PC-3 (cell line): ENCODE measurements at regions not wholly inside any gene's neighbourhood (a gene's known extent, or its start where the extent isn't known, plus 50 kb on each side); places are given as distances from the start of the nearest gene placed in this dataset.

ENCODE experiments used
- ATAC-seq: fragments of 200-7000 bp; cut with Tn5 transposase; 2 replicates; pipeline ENCODE4 v1.9.1; 2020; ENCODE audit warnings: mild to moderate bottlenecking, moderate library complexity
- BruUV-seq: library from RNA; stranded (reverse); fragments of 400-500 nt; replicated peaks from 2 replicates; lab custom pipeline; 2021; lab: Mats Ljungman, UMichigan
- CTCF ChIA-PET: fragments of 300-600 bp; sonication (Branson Sonifier 250); formaldehyde crosslinking; loops from one replicate; lab custom pipeline; 2022; ENCODE audit warnings: antibody characterized with exemption; lab: Charles Lee
- POLR2A ChIA-PET: fragments of 300-600 bp; sonication (Branson Sonifier 250); formaldehyde crosslinking; loops from one replicate; lab custom pipeline; 2022; ENCODE audit warnings: antibody characterized with exemption; ENCODE audit not compliant: unreplicated experiment; lab: Charles Lee
- DNase-seq: peaks from one replicate; pipeline ENCODE4 v3.0.0-alpha.2; 2015
- H2AFZ ChIP-seq: fragments of 300-600 bp; sonication (generic); 2 replicates; pipeline ENCODE4 v1.6.0; 2016; ENCODE audit warnings: antibody characterized with exemption, low read length
- H3F3A ChIP-seq: fragments of 300-600 bp; sonication (generic); one replicate; pipeline ENCODE4 v1.6.0; 2017; ENCODE audit warnings: antibody characterized with exemption, low read length, control low read depth, mild to moderate bottlenecking; ENCODE audit not compliant: unreplicated experiment
- H3K27ac ChIP-seq: fragments of 300-600 bp; sonication (generic); 2 replicates; pipeline ENCODE4 v1.5.1; 2016; ENCODE audit warnings: mild to moderate bottlenecking, low read length
- H3K27me3 ChIP-seq: fragments of 300-600 bp; sonication (generic); 2 replicates; pipeline ENCODE4 v1.6.1; 2016; ENCODE audit warnings: low read length, mixed read lengths
- H3K36me3 ChIP-seq: fragments of 300-600 bp; sonication (generic); 2 replicates; pipeline ENCODE4 v1.6.1; 2016; ENCODE audit warnings: low read depth, mixed run types, low read length, mixed read lengths
- H3K4me1 ChIP-seq: fragments of 300-600 bp; sonication (generic); 2 replicates; pipeline ENCODE4 v1.5.1; 2016; ENCODE audit warnings: low read length; ENCODE audit not compliant: insufficient read depth
- H3K4me2 ChIP-seq: fragments of 300-600 bp; sonication (generic); 2 replicates; pipeline ENCODE4 v1.6.0; 2016; ENCODE audit warnings: low read length
- H3K4me3 ChIP-seq: fragments of 300-600 bp; sonication (generic); 2 replicates; pipeline ENCODE4 v1.5.1; 2016; ENCODE audit warnings: mild to moderate bottlenecking, low read length, mixed read lengths
- H3K79me2 ChIP-seq: fragments of 300-600 bp; sonication (generic); 2 replicates; pipeline ENCODE4 v1.6.1; 2017; ENCODE audit warnings: low read length, mixed read lengths
- H3K9ac ChIP-seq: fragments of 300-600 bp; sonication (generic); 2 replicates; pipeline ENCODE4 v1.6.0; 2016; ENCODE audit warnings: mild to moderate bottlenecking, low read length
- H3K9me2 ChIP-seq: fragments of 300-600 bp; sonication (generic); replicated peaks from 2 replicates; pipeline ENCODE4 v1.6.1; 2016; ENCODE audit warnings: mixed run types, low read length, mixed read lengths
- H3K9me3 ChIP-seq: fragments of 300-600 bp; sonication (generic); 2 replicates; pipeline ENCODE4 v1.6.1; 2016; ENCODE audit warnings: low read length, mixed read lengths
- H4K20me1 ChIP-seq: fragments of 300-600 bp; sonication (generic); 2 replicates; pipeline ENCODE4 v1.6.1; 2016; ENCODE audit warnings: low read length, mixed read lengths
- EZH2 ChIP-seq: fragments of 300-600 bp; sonication (generic); IDR thresholded peaks from one replicate; pipeline ENCODE4 v1.6.1; 2017; ENCODE audit warnings: antibody characterized with exemption, mild to moderate bottlenecking, low read length; ENCODE audit not compliant: unreplicated experiment
- EZH2phosphoT487 ChIP-seq: fragments of 300-600 bp; sonication (generic); IDR thresholded peaks from 2 replicates; pipeline ENCODE4 v1.6.1; 2018; ENCODE audit warnings: mild to moderate bottlenecking, antibody characterized with exemption, low read length, borderline replicate concordance
- intact Hi-C: fragments of 100-400 bp; cut with micrococcal nuclease; formaldehyde crosslinking; loops from 2 replicates; pipeline ENCODE4 v1.9.0; 2023
- TF ChIP-seq, protein P1 (sequence below): fragments of 300-600 bp; sonication (generic); conservative IDR thresholded peaks from 2 replicates; pipeline ENCODE4 v1.5.1; 2017; ENCODE audit warnings: antibody characterized with exemption, low read depth, mild to moderate bottlenecking, low read length

DNA sequence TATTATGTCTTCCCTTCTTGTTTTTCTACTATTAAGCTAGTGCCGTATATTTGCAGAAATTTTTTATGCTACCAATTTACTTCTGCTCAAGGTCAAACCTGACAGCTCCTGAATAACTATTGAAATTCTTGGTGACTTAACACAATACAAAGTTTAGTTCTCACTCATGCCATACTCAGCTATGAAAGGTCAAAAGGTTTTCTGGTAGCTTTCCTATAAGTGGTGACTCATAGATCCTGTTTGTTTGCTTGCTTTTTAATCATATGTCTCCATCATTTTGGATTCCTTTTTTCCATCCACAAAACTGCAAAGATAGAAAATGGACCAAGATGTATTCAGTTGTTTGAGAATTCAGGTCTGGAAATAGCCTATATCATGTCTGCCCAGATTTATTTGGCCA lies 855.8 kb upstream of the LRRC4C start:
- Histone ChIP-seq H3K4me3 (no peak overlapping the region), H3K4me2 (no peak overlapping the region), H3K9me2 (no peaks in the 10 kb centered on the region), H3K36me3 (no peaks in the 10 kb centered on the region), H3K27ac (no peak overlapping the region), H3K9ac (no peak overlapping the region), H3K79me2 (no peaks in the 10 kb centered on the region), H2AFZ (no peak overlapping the region), H3K9me3 (no peaks in the 10 kb centered on the region), H3F3A (no peaks in the 10 kb centered on the region), H3K27me3 (no peaks in the 10 kb centered on the region), H3K4me1 (peaks cover 9% of the 10 kb centered on the region; the same call in 1 of the 2 replicates), H4K20me1 (no peaks in the 10 kb centered on the region)
- TF ChIP-seq EZH2phosphoT487 (no peak), EZH2 (no peak)
- TF ChIP-seq, protein P1, sequence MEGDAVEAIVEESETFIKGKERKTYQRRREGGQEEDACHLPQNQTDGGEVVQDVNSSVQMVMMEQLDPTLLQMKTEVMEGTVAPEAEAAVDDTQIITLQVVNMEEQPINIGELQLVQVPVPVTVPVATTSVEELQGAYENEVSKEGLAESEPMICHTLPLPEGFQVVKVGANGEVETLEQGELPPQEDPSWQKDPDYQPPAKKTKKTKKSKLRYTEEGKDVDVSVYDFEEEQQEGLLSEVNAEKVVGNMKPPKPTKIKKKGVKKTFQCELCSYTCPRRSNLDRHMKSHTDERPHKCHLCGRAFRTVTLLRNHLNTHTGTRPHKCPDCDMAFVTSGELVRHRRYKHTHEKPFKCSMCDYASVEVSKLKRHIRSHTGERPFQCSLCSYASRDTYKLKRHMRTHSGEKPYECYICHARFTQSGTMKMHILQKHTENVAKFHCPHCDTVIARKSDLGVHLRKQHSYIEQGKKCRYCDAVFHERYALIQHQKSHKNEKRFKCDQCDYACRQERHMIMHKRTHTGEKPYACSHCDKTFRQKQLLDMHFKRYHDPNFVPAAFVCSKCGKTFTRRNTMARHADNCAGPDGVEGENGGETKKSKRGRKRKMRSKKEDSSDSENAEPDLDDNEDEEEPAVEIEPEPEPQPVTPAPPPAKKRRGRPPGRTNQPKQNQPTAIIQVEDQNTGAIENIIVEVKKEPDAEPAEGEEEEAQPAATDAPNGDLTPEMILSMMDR, result no peak
- DNase-seq (peak; percentile 73), ATAC-seq (no peak)
- POLR2A ChIA-PET, result no interaction called here
- CTCF ChIA-PET, result no interaction called here
- no TSS peak for BruUV-seq
- intact Hi-C loops, result no loop called here

DNA sequence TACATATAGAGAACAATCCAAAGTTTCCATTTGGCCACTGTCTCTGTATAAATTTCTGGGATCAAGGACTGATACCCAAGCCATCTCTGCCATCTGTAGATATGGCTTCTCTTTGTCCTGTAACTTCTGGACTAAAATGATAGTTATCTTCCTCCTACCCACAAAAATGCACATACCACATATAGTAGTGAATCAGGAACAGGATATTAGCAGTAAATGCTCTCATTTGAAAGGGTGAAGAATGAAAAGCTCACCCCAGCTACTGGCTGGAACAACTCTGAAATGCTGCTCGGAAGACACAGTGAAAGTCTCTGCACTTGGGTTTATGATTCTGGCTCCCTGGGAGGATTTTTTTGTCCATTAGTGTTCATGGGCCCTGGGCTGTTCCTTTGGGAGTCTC lies 856.4 kb upstream of the LRRC4C start:
- Histone ChIP-seq H3K4me3 (no peak overlapping the region), H3K9ac (no peak overlapping the region), H3K4me1 (peaks cover 9% of the 10 kb centered on the region; the same call in 1 of the 2 replicates), H3K4me2 (no peak overlapping the region), H3K9me2 (no peaks in the 10 kb centered on the region), H3K79me2 (no peaks in the 10 kb centered on the region), H3K36me3 (no peaks in the 10 kb centered on the region), H4K20me1 (no peaks in the 10 kb centered on the region), H3F3A (no peaks in the 10 kb centered on the region), H2AFZ (no peak overlapping the region), H3K27me3 (no peaks in the 10 kb centered on the region), H3K9me3 (no peaks in the 10 kb centered on the region), H3K27ac (no peak overlapping the region)
- TF ChIP-seq EZH2phosphoT487, result no peak
- TF ChIP-seq, protein P1, result no peak
- TF ChIP-seq EZH2, result no peak
- intact Hi-C loops, result no loop called here
- POLR2A ChIA-PET, result no interaction called here
- DNase-seq, result no peak
- ATAC-seq, result no peak
- CTCF ChIA-PET, result no interaction called here
- BruUV-seq, result no TSS peak

DNA sequence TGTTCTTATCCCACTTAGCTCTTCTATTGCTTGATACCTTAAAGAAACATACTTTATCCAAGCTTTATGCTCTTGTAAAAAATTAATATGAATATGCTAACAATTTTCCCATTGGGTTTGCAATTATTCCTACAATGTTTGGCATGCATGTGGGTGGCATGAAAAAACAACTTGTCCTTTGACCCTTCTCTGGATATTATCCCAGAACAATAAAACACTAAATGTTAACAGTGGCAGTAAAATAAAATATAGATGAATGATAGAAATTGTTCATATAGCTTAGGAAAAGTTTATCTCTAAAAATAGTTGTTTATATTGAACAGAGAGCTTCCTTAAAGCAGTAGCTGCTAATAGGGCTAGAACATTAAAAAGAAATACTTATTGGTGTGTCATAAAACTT lies 860.5 kb upstream of the LRRC4C start:
- ChIA-PET CTCF (no interaction called here), POLR2A (no interaction called here)
- Histone ChIP-seq H2AFZ (no peak overlapping the region), H3F3A (no peaks in the 10 kb centered on the region), H4K20me1 (no peaks in the 10 kb centered on the region), H3K4me3 (no peak overlapping the region), H3K9me3 (no peaks in the 10 kb centered on the region), H3K9ac (no peak overlapping the region), H3K36me3 (no peaks in the 10 kb centered on the region), H3K27ac (no peak overlapping the region), H3K4me1 (peaks cover 4% of the 10 kb centered on the region; the same call in 1 of the 2 replicates), H3K4me2 (no peak overlapping the region), H3K9me2 (no peaks in the 10 kb centered on the region), H3K79me2 (no peaks in the 10 kb centered on the region), H3K27me3 (no peaks in the 10 kb centered on the region)
- intact Hi-C loops, result no loop called here
- DNase-seq, result no peak
- no peak for ATAC-seq
- no TSS peak for BruUV-seq
- no peak for TF ChIP-seq EZH2phosphoT487
- TF ChIP-seq, protein P1, result no peak
- no peak for TF ChIP-seq EZH2
